Thyroid gland (tissue), 4 donors: ENCODE measurements at regions not wholly inside any gene's neighbourhood (a gene's known extent, or its start where the extent isn't known, plus 50 kb on each side); places are given as distances from the start of the nearest gene placed in this dataset.

Source experiments
- CTCF ChIP-seq, 6 experiments: fragments of 200-600 bp in 3 of 6; fragments of 450-650 bp in 3 of 6; sonication (generic) in 3 of 6; IDR thresholded peaks; one replicate each; pipeline ENCODE4 v1.5.1; 2016 to 2019; ENCODE audit warnings: antibody characterized with exemption in 6 of 6, mild to moderate bottlenecking in 2 of 6, inconsistent platforms in 1 of 6, moderate library complexity in 1 of 6
- POLR2A ChIP-seq, 2 donors: fragments of 450-650 bp; IDR thresholded peaks; one replicate each; pipeline ENCODE4 v1.6.1; 2017; ENCODE audit warnings: antibody characterized with exemption in 2 of 2, mild to moderate bottlenecking in 2 of 2, moderate library complexity in 1 of 2

GRCh38 chr1:56339786-56340465 is 239.4 kb downstream of the PLPP3 start:
- no peak for TF ChIP-seq CTCF (IDR thresholded peaks at IDR 0.05)
- no peak for TF ChIP-seq POLR2A (IDR thresholded peaks at IDR 0.05)
